Uterus (tissue), 2 donors: ENCODE measurements at regions not wholly inside any gene's neighbourhood (a gene's known extent, or its start where the extent isn't known, plus 50 kb on each side); places are given as distances from the start of the nearest gene placed in this dataset.

ENCODE experiments used
- POLR2A ChIP-seq, 2 donors: fragments of 450-650 bp; IDR thresholded peaks; one replicate each; pipeline ENCODE4 v1.6.1; 2016; ENCODE audit warnings: antibody characterized with exemption in 2 of 2, mild to moderate bottlenecking in 1 of 2, moderate library complexity in 1 of 2
- TF ChIP-seq, protein P1 (sequence below), 4 experiments: fragments of 200-600 bp in 2 of 4; fragments of 450-650 bp in 2 of 4; sonication (generic) in 2 of 4; IDR thresholded peaks; one replicate each; pipeline ENCODE4 v1.5.1; 2016 to 2019; ENCODE audit warnings: antibody characterized with exemption in 4 of 4, mild to moderate bottlenecking in 2 of 4, moderate library complexity in 1 of 4

DNA sequence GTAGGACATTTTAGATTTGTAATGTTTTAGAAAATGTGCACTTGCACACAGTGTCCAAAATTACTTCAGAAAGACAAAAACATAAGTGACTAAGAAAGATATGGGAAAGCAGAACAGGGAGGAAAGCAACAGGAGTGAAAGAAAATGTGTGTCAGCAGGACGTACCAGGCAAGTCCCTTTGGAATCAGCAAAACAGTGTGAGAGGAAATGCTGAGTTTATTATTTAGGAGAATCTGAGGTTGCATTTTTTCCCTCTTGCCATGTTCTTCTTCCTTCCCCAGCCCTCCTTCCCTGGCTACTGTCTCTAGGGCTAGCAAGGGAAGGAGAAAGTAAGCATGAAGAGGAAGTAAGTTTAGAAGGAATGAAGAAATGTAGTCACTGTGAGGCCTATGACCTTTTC is 67.7 kb upstream of the CD163 start:
- no peak for TF ChIP-seq POLR2A (IDR thresholded peaks at IDR 0.05)
- TF ChIP-seq, protein P1, sequence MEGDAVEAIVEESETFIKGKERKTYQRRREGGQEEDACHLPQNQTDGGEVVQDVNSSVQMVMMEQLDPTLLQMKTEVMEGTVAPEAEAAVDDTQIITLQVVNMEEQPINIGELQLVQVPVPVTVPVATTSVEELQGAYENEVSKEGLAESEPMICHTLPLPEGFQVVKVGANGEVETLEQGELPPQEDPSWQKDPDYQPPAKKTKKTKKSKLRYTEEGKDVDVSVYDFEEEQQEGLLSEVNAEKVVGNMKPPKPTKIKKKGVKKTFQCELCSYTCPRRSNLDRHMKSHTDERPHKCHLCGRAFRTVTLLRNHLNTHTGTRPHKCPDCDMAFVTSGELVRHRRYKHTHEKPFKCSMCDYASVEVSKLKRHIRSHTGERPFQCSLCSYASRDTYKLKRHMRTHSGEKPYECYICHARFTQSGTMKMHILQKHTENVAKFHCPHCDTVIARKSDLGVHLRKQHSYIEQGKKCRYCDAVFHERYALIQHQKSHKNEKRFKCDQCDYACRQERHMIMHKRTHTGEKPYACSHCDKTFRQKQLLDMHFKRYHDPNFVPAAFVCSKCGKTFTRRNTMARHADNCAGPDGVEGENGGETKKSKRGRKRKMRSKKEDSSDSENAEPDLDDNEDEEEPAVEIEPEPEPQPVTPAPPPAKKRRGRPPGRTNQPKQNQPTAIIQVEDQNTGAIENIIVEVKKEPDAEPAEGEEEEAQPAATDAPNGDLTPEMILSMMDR (IDR thresholded peaks at IDR 0.05), result no peak
